Natural killer cell (primary cell): ENCODE measurements at regions not wholly inside any gene's neighbourhood (a gene's known extent, or its start where the extent isn't known, plus 50 kb on each side); places are given as distances from the start of the nearest gene placed in this dataset.

Experiments
- ATAC-seq, 3 donors: fragments of 150-1000 bp in 2 of 3; fragments of 200-7000 bp in 1 of 3; cut with Tn5 transposase; 1 replicate in 1 of 3; 2 replicates in 2 of 3; pipeline ENCODE4 v1.10.0; 2021; ENCODE audit warnings: mild to moderate bottlenecking in 2 of 3, moderate library complexity in 2 of 3
- DNase-seq, 2 donors: peaks; one replicate each; pipeline versions ENCODE4 v3.0.0 to v3.0.0-alpha.2; 2013 to 2021; ENCODE audit warnings: mixed read lengths in 1 of 2
- H3K27ac ChIP-seq: one replicate; pipeline ENCODE4 v1.5.1; 2013; ENCODE audit warnings: mild to moderate bottlenecking, low read length
- H3K27me3 ChIP-seq: one replicate; pipeline ENCODE4 v1.6.1; 2013; ENCODE audit warnings: low read length; ENCODE audit not compliant: control insufficient read depth, insufficient read depth
- H3K36me3 ChIP-seq: one replicate; pipeline ENCODE4 v1.6.1; 2013; ENCODE audit warnings: low read length; ENCODE audit not compliant: control insufficient read depth, insufficient read depth
- H3K4me1 ChIP-seq: one replicate; pipeline ENCODE4 v1.6.1; 2013; ENCODE audit warnings: low read length; ENCODE audit not compliant: control insufficient read depth, insufficient read depth
- H3K4me3 ChIP-seq: one replicate; pipeline ENCODE4 v1.5.1; 2013; ENCODE audit warnings: low read length
- H3K9me3 ChIP-seq: one replicate; pipeline ENCODE4 v1.6.1; 2013; ENCODE audit warnings: low read length; ENCODE audit not compliant: control insufficient read depth, insufficient read depth
- H3K27ac Mint-ChIP-seq, 2 donors: one replicate each; pipeline ENCODE4 v1.8.0; 2022; ENCODE audit warnings: mild to moderate bottlenecking in 2 of 2, mixed read lengths in 2 of 2, moderate library complexity in 1 of 2
- H3K27me3 Mint-ChIP-seq, 2 donors: one replicate each; pipeline ENCODE4 v1.8.0; 2022; ENCODE audit warnings: low read depth in 2 of 2, mixed read lengths in 2 of 2
- H3K36me3 Mint-ChIP-seq: one replicate; pipeline ENCODE4 v1.8.0; 2022; ENCODE audit warnings: mixed read lengths
- H3K4me1 Mint-ChIP-seq, 2 donors: one replicate each; pipeline ENCODE4 v1.8.0; 2022; ENCODE audit warnings: mixed read lengths in 2 of 2
- H3K4me3 Mint-ChIP-seq: one replicate; pipeline ENCODE4 v1.8.0; 2022; ENCODE audit warnings: mild to moderate bottlenecking, moderate library complexity, mixed read lengths
- H3K9me3 Mint-ChIP-seq, 2 donors: one replicate each; pipeline ENCODE4 v1.8.0; 2022; ENCODE audit warnings: mixed read lengths in 2 of 2
- WGBS: methylation state at CpG from one replicate; pipeline ENCODE4 v1.1.7; 2013; ENCODE audit warnings: missing lambda C conversion rate; ENCODE audit not compliant: insufficient coverage; 5-methylcytosine and 5-hydroxymethylcytosine counted together
- intact Hi-C: fragments of 100-400 bp; cut with micrococcal nuclease; formaldehyde crosslinking; loops from one replicate; pipeline ENCODE4 v1.14.2; 2022
- TF ChIP-seq, protein P1 (sequence below): fragments of 200-600 bp; IDR thresholded peaks from one replicate; pipeline ENCODE4 v1.8.0; 2022; ENCODE audit warnings: antibody characterized with exemption

DNA sequence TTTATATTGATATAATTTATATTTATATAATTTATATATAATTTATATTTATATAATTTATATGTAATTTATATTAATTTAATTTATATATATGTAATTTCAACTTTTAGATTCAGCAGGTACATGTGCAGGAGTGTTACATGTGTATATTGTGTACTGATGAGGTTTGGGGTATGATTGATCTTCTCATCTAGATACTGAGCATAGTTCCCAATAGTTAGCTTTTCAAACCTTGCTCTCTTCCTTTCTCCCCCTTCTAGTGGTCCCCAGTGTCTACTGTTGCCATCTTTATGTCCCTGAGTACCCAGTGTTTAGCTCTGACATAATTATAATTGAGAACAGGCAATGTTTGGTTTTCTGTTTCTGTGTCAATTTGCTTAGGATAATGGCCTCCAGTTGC lies 1335.3 kb upstream of the CDH2 start:
- intact Hi-C loops = no loop called here
- ATAC-seq (no peak), DNase-seq (no peak)
- Histone ChIP-seq H3K4me3 (no peak overlapping the region), H3K27ac (no peak overlapping the region), H3K27me3 (no peaks in the 10 kb centered on the region), H3K4me1 (no peaks in the 10 kb centered on the region), H3K9me3 (no peaks in the 10 kb centered on the region), H3K36me3 (no peaks in the 10 kb centered on the region)
- Mint-ChIP-seq H3K4me1 (no peaks in the 10 kb centered on the region), H3K4me3 (no peak overlapping the region), H3K27ac (no peak overlapping the region), H3K9me3 (peaks cover 10 to 13% of the 10 kb centered on the region in 2 donors), H3K36me3 (no peaks in the 10 kb centered on the region), H3K27me3 (no peaks in the 10 kb centered on the region)
- TF ChIP-seq, protein P1, sequence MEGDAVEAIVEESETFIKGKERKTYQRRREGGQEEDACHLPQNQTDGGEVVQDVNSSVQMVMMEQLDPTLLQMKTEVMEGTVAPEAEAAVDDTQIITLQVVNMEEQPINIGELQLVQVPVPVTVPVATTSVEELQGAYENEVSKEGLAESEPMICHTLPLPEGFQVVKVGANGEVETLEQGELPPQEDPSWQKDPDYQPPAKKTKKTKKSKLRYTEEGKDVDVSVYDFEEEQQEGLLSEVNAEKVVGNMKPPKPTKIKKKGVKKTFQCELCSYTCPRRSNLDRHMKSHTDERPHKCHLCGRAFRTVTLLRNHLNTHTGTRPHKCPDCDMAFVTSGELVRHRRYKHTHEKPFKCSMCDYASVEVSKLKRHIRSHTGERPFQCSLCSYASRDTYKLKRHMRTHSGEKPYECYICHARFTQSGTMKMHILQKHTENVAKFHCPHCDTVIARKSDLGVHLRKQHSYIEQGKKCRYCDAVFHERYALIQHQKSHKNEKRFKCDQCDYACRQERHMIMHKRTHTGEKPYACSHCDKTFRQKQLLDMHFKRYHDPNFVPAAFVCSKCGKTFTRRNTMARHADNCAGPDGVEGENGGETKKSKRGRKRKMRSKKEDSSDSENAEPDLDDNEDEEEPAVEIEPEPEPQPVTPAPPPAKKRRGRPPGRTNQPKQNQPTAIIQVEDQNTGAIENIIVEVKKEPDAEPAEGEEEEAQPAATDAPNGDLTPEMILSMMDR = no peak

DNA sequence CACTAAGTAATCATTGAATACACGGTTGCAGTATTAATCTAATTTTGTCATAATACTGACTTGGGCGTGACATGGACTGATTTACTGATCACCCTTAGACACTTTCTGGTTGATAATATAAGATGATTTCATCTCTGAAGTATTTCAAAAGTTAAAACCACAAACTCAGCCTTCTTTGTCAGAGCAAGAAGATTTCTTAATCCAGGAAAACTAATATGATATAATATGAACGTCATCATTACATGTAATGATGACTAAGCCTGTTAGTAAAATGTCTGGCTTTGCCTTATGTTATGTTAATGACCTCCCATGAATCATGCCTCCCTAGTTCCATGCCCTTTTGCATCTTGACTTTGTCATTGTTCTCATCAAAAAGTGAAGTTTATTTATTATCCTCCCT lies 1325.0 kb upstream of the CDH2 start:
- Histone ChIP-seq H3K4me1 (no peaks in the 10 kb centered on the region), H3K27ac (no peak overlapping the region), H3K36me3 (no peaks in the 10 kb centered on the region), H3K4me3 (no peak overlapping the region), H3K9me3 (no peaks in the 10 kb centered on the region), H3K27me3 (no peaks in the 10 kb centered on the region)
- WGBS = 95% methylated on average over 2 of the region's 3 CpGs
- no peak overlapping the region for H3K4me3 Mint-ChIP-seq
- H3K27me3 Mint-ChIP-seq = no peaks in the 10 kb centered on the region
- TF ChIP-seq, protein P1 = no peak
- intact Hi-C loops = no loop called here
- H3K36me3 Mint-ChIP-seq = no peaks in the 10 kb centered on the region
- no peak overlapping the region for H3K27ac Mint-ChIP-seq
- DNase-seq (no peak), ATAC-seq (no peak)
- H3K9me3 Mint-ChIP-seq = peaks cover 11 to 21% of the 10 kb centered on the region in 2 donors
- H3K4me1 Mint-ChIP-seq = no peaks in the 10 kb centered on the region

DNA sequence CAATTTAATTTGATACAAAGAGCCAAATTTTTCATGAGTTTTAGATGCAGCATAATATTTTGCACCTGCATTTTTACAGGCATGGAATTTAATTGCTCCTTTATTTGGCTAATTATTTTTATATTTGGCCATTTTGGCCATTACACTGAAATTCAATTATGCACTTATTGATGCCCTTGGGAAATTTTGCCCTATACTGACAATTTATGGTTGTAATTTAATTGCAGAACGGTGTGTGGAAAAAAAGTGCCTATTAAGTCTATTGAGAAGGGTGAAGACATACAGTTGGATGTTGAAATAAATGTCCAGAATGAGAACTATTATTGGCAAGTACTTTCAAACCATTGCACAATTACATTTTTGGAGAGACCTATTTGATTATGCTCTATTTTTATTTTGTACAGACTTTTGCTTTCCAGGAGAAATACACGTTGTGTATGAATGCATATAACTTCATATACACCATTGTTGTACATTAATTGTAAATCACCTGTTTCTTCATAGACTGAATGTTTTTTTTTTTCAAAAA lies 1319.3 kb upstream of the CDH2 start:
- Mint-ChIP-seq H3K27ac (no peak overlapping the region), H3K9me3 (peaks cover 13 to 19% of the 10 kb centered on the region in 2 donors), H3K4me1 (no peaks in the 10 kb centered on the region), H3K27me3 (no peaks in the 10 kb centered on the region), H3K36me3 (no peaks in the 10 kb centered on the region), H3K4me3 (no peak overlapping the region)
- Histone ChIP-seq H3K36me3 (no peaks in the 10 kb centered on the region), H3K27me3 (no peaks in the 10 kb centered on the region), H3K9me3 (peaks cover 5% of the 10 kb centered on the region), H3K27ac (no peak overlapping the region), H3K4me3 (no peak overlapping the region), H3K4me1 (no peaks in the 10 kb centered on the region)
- DNase-seq = no peak
- TF ChIP-seq, protein P1 = no peak
- intact Hi-C loops = no loop called here
- no peak for ATAC-seq
- 70% methylated on average over 1 of the region's 2 CpGs for WGBS

DNA sequence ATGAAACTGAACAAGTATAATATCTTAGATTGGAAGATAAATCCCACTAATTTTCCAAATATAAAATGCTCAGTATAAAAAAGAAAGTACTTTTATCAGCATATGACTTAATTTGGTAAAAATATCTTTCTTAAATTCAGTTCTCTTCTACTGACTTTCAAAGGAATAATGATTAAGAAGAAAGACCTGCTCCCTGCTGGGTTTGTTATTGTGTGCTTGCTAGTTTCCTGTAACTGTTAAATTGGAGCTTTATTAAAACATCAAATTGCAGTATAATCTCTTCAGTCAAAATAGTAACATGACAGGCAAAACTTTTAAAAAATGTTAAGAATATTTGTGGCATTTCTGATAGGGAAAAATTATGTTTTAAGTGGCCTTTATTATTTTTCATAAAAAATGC lies 1317.4 kb upstream of the CDH2 start:
- Histone ChIP-seq H3K4me3 (no peak overlapping the region), H3K9me3 (peaks cover 5% of the 10 kb centered on the region), H3K36me3 (no peaks in the 10 kb centered on the region), H3K27ac (no peak overlapping the region), H3K4me1 (no peaks in the 10 kb centered on the region), H3K27me3 (no peaks in the 10 kb centered on the region)
- TF ChIP-seq, protein P1 = no peak
- intact Hi-C loops = no loop called here
- ATAC-seq (no peak), DNase-seq (no peak)
- no peaks in the 10 kb centered on the region for H3K4me1 Mint-ChIP-seq
- H3K36me3 Mint-ChIP-seq = no peaks in the 10 kb centered on the region
- H3K4me3 Mint-ChIP-seq = no peak overlapping the region
- peaks cover 10 to 16% of the 10 kb centered on the region in 2 donors for H3K9me3 Mint-ChIP-seq
- H3K27ac Mint-ChIP-seq = no peak overlapping the region
- H3K27me3 Mint-ChIP-seq = no peaks in the 10 kb centered on the region
